ENCODE measurements at regions not wholly inside any gene's neighbourhood (a gene's known extent, or its start where the extent isn't known, plus 50 kb on each side); places are given as distances from the start of the nearest gene placed in this dataset.

GRCh38 chr5:166532456-166533220, 1758.8 kb upstream of the WWC1 start:
- no peak for DNase-seq (ENCODE audit: low read depth)
- no peak overlapping the region for H3K4me3 ChIP-seq (ENCODE audit: control insufficient read depth, low read depth, low read length)
- no peak for TF ChIP-seq CTCF (conservative IDR thresholded peaks at IDR 0.05; ENCODE audit: control insufficient read depth, insufficient read depth, low read depth, low read length)

- DNase-seq (ENCODE audit: low read depth) = no peak
- H3K4me3 ChIP-seq (ENCODE audit: control insufficient read depth, low read depth, low read length) = no peak overlapping the region
- TF ChIP-seq CTCF (conservative IDR thresholded peaks at IDR 0.05; ENCODE audit: control insufficient read depth, insufficient read depth, low read depth, low read length) = no peak
Observed at GRCh38 chr5:166535641-166536040, 1755.8 kb upstream of the WWC1 start.

GRCh38 chr5:166540156-166540555, 1751.3 kb upstream of the WWC1 start:
- DNase-seq (ENCODE audit: low read depth) = no peak
- TF ChIP-seq CTCF (conservative IDR thresholded peaks at IDR 0.05; ENCODE audit: control insufficient read depth, insufficient read depth, low read depth, low read length) = no peak
- no peak overlapping the region for H3K4me3 ChIP-seq (ENCODE audit: control insufficient read depth, low read depth, low read length)

GRCh38 chr5:166551384-166551783, 1740.1 kb upstream of the WWC1 start:
- TF ChIP-seq CTCF (conservative IDR thresholded peaks at IDR 0.05; ENCODE audit: control insufficient read depth, insufficient read depth, low read depth, low read length) = no peak

GRCh38 chr5:166553778-166554177, 1737.7 kb upstream of the WWC1 start:
- TF ChIP-seq CTCF (conservative IDR thresholded peaks at IDR 0.05; ENCODE audit: control insufficient read depth, insufficient read depth, low read depth, low read length) = no peak
- H3K4me3 ChIP-seq (ENCODE audit: control insufficient read depth, low read depth, low read length) = no peak overlapping the region
- no peak for DNase-seq (ENCODE audit: low read depth)

More at GRCh38 chr5:166551384-166551783, 1740.1 kb upstream of the WWC1 start:
- peak; percentile 0 for DNase-seq (ENCODE audit: low read depth)
- no peak overlapping the region for H3K4me3 ChIP-seq (ENCODE audit: control insufficient read depth, low read depth, low read length)

- peak; percentile 5 for DNase-seq (ENCODE audit: low read depth)
- no peak for TF ChIP-seq CTCF (conservative IDR thresholded peaks at IDR 0.05; ENCODE audit: control insufficient read depth, insufficient read depth, low read depth, low read length)
- H3K4me3 ChIP-seq (ENCODE audit: control insufficient read depth, low read depth, low read length) = no peak overlapping the region
Observed at GRCh38 chr5:166561759-166562158, 1729.7 kb upstream of the WWC1 start.
